AG10803 (cell line): ENCODE measurements at regions not wholly inside any gene's neighbourhood (a gene's known extent, or its start where the extent isn't known, plus 50 kb on each side); places are given as distances from the start of the nearest gene placed in this dataset.

ENCODE experiments used
- DNase-seq: peaks from one replicate; pipeline ENCODE4 v3.0.0; 2010; ENCODE audit warnings: low read depth
- H3K4me3 ChIP-seq: 2 replicates; pipeline ENCODE4 v1.5.1; 2011; ENCODE audit warnings: mild to moderate bottlenecking, low read length, control low read depth
- TF ChIP-seq, protein P1 (sequence below): conservative IDR thresholded peaks from 2 replicates; pipeline ENCODE4 v1.5.1; 2011; ENCODE audit warnings: mild to moderate bottlenecking, low read length, control low read depth, inconsistent platforms

DNA sequence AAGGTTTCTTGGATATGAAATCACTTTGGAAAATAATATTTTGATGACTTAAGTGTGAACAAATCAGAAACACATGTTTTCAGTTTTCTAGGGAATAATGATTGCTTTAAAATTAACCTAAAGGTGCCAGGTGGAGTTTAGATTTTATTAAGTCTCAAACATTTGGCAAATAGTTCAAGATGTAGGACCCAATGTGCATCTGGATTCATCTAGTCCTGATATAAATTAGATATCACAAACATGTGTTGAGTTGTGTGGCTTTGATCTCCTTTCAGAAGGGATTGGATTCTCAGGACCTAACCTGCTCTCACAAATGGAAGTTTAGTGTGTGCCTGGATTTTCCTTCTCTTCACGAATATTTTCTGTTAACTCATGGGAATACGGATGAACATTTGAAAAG, 291.4 kb upstream of the ISL1 start:
- TF ChIP-seq, protein P1, sequence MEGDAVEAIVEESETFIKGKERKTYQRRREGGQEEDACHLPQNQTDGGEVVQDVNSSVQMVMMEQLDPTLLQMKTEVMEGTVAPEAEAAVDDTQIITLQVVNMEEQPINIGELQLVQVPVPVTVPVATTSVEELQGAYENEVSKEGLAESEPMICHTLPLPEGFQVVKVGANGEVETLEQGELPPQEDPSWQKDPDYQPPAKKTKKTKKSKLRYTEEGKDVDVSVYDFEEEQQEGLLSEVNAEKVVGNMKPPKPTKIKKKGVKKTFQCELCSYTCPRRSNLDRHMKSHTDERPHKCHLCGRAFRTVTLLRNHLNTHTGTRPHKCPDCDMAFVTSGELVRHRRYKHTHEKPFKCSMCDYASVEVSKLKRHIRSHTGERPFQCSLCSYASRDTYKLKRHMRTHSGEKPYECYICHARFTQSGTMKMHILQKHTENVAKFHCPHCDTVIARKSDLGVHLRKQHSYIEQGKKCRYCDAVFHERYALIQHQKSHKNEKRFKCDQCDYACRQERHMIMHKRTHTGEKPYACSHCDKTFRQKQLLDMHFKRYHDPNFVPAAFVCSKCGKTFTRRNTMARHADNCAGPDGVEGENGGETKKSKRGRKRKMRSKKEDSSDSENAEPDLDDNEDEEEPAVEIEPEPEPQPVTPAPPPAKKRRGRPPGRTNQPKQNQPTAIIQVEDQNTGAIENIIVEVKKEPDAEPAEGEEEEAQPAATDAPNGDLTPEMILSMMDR: no peak
- no peak for DNase-seq
- no peak overlapping the region for H3K4me3 ChIP-seq

DNA sequence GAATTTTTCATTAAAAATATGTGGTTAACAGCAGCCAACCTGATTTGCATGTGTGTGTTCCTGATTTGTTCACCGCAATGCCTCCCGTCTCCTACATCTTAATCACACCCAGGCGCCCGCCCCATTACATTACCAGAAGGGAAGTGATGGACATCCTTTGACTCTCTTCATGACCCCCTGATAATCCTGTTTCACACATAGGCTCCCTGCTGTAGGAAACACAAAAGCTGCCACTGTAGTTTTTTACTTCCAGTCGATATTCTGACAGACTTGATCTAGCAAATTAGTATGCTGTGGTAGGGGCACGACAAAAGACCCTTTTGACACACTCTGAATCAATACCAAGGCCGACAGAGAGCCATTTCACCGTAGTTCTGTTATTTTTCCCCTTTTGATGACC, 287.8 kb upstream of the ISL1 start:
- no peak for DNase-seq

DNA sequence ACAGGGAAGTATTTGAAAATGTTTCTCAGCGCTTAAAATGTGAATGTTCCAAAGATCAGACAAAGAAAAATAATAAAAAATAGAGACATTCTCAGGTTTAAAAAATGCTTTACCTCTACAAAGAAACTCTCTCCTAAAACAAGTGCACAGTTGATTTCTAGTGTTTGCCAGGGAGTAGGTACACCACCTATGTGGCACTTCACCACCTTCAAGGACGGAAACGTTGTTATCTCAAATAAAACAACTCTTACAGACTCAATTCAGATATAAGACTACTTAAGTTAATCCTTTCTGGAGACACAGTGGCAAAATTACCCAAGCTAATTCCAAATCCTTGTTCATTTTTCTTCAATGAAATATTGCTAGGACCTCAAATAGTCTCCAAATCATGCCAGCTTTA, 286.4 kb upstream of the ISL1 start:
- TF ChIP-seq, protein P1: no peak
- DNase-seq: no peak
- H3K4me3 ChIP-seq: no peak overlapping the region

More for the DNA sequence above, 287.8 kb upstream of the ISL1 start:
- no peak overlapping the region for H3K4me3 ChIP-seq
- TF ChIP-seq, protein P1: no peak

DNA sequence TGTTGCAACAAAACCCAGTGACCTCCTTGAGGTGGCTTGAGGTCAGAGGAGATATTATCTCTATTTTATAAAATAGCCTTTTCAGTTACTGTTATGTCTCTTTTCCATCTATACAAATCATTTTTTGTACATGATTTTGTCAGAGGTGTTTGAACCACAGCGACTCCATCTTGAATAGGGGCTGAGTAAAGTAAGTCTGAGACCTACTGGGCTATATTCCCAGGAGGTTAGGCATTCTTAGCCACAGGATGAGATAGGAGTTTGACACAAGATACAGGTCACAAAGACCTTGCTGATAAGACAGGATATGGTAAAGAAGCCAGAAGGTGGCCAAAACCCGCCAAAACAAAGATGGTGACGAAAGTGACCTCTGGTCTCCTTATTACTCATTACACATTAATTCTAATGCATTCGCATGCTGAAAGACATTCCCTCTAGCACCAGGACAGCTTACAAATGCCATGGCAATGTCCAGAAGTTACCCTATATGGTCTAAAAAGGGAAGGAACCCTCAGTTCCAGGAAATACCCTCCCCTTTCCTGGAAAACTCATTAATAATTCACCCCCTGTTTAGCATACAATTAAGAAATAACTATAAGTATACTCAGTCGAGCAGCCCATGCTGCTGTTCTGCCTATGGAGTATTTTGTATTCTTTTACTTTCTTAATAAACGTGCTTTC, 283.9 kb upstream of the ISL1 start:
- TF ChIP-seq, protein P1: no peak
- H3K4me3 ChIP-seq: no peak overlapping the region
- DNase-seq: no peak

DNA sequence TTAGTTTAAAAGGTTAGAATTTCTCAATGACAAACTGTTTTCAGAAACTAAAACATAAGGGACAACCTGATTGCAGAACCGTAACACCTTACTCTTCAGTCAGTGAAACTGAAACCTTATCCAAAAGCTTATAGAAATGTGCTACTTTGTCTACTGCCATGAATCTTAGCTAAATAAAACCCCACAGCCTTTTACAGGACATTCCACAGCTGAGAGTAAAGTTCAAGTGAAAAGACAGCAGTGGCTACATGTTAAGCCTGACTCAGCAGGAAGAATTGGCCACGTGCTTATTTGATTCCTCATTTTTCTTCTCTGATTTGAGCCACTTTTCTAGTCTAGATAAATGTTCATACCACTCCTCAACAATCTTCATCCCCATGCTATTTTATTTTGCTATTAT, 278.7 kb upstream of the ISL1 start:
- H3K4me3 ChIP-seq: no peak overlapping the region
- TF ChIP-seq, protein P1: no peak
- no peak for DNase-seq

DNA sequence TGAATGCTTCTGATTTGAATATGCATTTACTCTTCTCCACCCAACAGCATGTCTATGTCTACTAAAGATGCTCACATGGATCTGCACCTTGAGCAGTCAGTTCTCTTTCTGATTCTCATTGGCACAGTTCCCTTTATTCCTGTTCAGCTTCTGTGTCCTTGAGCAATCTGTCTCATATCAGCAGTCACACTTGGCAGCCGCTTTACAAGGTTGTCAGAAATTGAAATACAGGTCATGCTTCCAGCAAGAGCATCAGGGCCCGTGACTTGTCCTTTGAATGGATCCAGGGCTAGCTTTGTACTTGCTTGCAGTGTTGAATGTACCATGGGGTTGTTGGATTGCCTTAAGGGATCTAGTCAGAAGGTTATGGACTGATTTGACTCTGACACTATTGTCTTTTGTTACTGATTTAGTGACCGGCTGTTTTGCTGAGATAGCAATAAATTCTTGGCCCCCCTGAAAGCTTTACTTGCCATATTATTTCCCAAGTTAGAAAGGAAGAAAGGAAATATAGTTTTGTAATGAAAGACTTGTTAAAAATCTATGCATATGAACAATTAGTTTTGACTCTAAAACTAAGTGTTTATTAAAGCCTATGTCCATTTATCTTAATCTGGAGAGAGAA, 273.4 kb upstream of the ISL1 start:
- TF ChIP-seq, protein P1: no peak
- H3K4me3 ChIP-seq: no peak overlapping the region
- no peak for DNase-seq

DNA sequence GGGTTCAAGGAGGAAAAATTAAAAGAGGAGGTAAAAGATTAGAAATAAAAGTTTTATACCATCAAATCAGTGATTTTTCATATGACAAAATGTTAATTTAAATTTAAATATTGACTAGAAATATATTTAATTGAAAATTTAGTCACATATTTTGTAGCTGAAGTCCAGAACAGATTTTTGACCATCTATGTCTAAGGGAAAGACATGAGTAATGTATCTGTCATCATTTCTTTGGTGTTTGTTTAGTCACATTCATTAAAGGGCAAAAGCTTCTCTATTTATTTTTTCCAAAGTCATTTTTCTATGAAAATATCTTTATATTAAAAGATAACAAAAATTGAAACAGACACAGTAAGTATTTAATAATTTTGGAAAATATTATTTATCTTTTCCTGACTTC, 252.0 kb upstream of the ISL1 start:
- TF ChIP-seq, protein P1: no peak
- H3K4me3 ChIP-seq: no peak overlapping the region
- DNase-seq: no peak
